Trophoblast cell (in vitro differentiated cells and primary cell): ENCODE measurements at regions not wholly inside any gene's neighbourhood (a gene's known extent, or its start where the extent isn't known, plus 50 kb on each side); places are given as distances from the start of the nearest gene placed in this dataset.

Experiments used
- DNase-seq, 2 donors: peaks; one replicate each; pipeline ENCODE4 v3.0.0-alpha.2; 2016
- H2AFZ ChIP-seq: 2 replicates; pipeline ENCODE4 v1.6.1; 2013; ENCODE audit warnings: low read length, moderate library complexity, mild to moderate bottlenecking; ENCODE audit not compliant: insufficient read depth, poor library complexity
- H2AK5ac ChIP-seq: 2 replicates; pipeline ENCODE4 v1.6.1; 2013; ENCODE audit warnings: mild to moderate bottlenecking, low read length
- H2BK120ac ChIP-seq: 2 replicates; pipeline ENCODE4 v1.6.1; 2013; ENCODE audit warnings: low read length, mild to moderate bottlenecking, moderate library complexity; ENCODE audit not compliant: insufficient read depth, poor library complexity
- H2BK12ac ChIP-seq: 2 replicates; pipeline ENCODE4 v1.6.1; 2013; ENCODE audit warnings: mild to moderate bottlenecking, low read length, moderate library complexity
- H2BK5ac ChIP-seq: 2 replicates; pipeline ENCODE4 v1.6.1; 2013; ENCODE audit warnings: low read length, low read depth, moderate library complexity, mild to moderate bottlenecking; ENCODE audit not compliant: poor library complexity
- H3K14ac ChIP-seq: 2 replicates; pipeline ENCODE4 v1.6.1; 2013; ENCODE audit warnings: mild to moderate bottlenecking, low read length
- H3K18ac ChIP-seq: 2 replicates; pipeline ENCODE4 v1.6.1; 2013; ENCODE audit warnings: mild to moderate bottlenecking, low read length
- H3K23ac ChIP-seq: 2 replicates; pipeline ENCODE4 v1.6.1; 2013; ENCODE audit warnings: low read length
- H3K27ac ChIP-seq: 2 replicates; pipeline ENCODE4 v1.5.1; 2013; ENCODE audit warnings: low read depth, mild to moderate bottlenecking, inconsistent platforms, low read length, moderate library complexity
- H3K27me3 ChIP-seq: 2 replicates; pipeline ENCODE4 v1.6.1; 2013; ENCODE audit warnings: inconsistent platforms, mild to moderate bottlenecking, low read length, moderate library complexity; ENCODE audit not compliant: insufficient read depth
- H3K36me3 ChIP-seq, 2 experiments: 1 replicate in 1 of 2; 2 replicates in 1 of 2; pipeline ENCODE4 v1.6.1; 2013; ENCODE audit warnings: low read length in 2 of 2, mild to moderate bottlenecking in 2 of 2, moderate library complexity in 1 of 2; ENCODE audit not compliant: insufficient read depth in 2 of 2, control insufficient read depth in 1 of 2
- H3K4ac ChIP-seq: 2 replicates; pipeline ENCODE4 v1.6.1; 2013; ENCODE audit warnings: low read depth, mild to moderate bottlenecking, low read length, moderate library complexity
- H3K4me1 ChIP-seq, 2 experiments: 1 replicate in 1 of 2; 2 replicates in 1 of 2; pipeline ENCODE4 v1.6.1; 2013; ENCODE audit warnings: low read length in 2 of 2, mild to moderate bottlenecking in 2 of 2, moderate library complexity in 1 of 2; ENCODE audit not compliant: insufficient read depth in 2 of 2, control insufficient read depth in 1 of 2
- H3K4me2 ChIP-seq: 2 replicates; pipeline ENCODE4 v1.6.1; 2013; ENCODE audit warnings: inconsistent platforms, mild to moderate bottlenecking, low read length, moderate library complexity
- H3K4me3 ChIP-seq: 2 replicates; pipeline ENCODE4 v1.5.1; 2013; ENCODE audit warnings: mild to moderate bottlenecking, low read depth, low read length, inconsistent platforms
- H3K79me1 ChIP-seq: one replicate; pipeline ENCODE4 v1.6.1; 2013; ENCODE audit warnings: low read length
- H3K79me2 ChIP-seq: 2 replicates; pipeline ENCODE4 v1.6.1; 2013; ENCODE audit warnings: low read length, mild to moderate bottlenecking; ENCODE audit not compliant: control insufficient read depth, insufficient read depth, poor library complexity
- H3K9ac ChIP-seq: 2 replicates; pipeline ENCODE4 v1.6.1; 2013; ENCODE audit warnings: mild to moderate bottlenecking, low read length
- H3K9me3 ChIP-seq: 2 replicates; pipeline ENCODE4 v1.6.1; 2013; ENCODE audit warnings: low read depth, mild to moderate bottlenecking, control low read depth, inconsistent platforms, low read length; ENCODE audit not compliant: insufficient read depth
- H4K12ac ChIP-seq: 2 replicates; pipeline ENCODE4 v1.6.1; 2013; ENCODE audit warnings: low read depth, mild to moderate bottlenecking, low read length, moderate library complexity
- H4K8ac ChIP-seq: 2 replicates; pipeline ENCODE4 v1.6.1; 2013; ENCODE audit warnings: low read depth, mild to moderate bottlenecking, low read length, moderate library complexity
- H4K91ac ChIP-seq: one replicate; pipeline ENCODE4 v1.6.1; 2013; ENCODE audit warnings: low read depth, mild to moderate bottlenecking, low read length, moderate library complexity
- WGBS: extraction: QIAGEN DNeasy Blood & Tissue Kit; methylation state at CpG from one replicate; pipeline ENCODE4 v1.1.7; 2013; ENCODE audit warnings: missing lambda C conversion rate; ENCODE audit not compliant: insufficient read length, insufficient coverage; ENCODE audit errors: extremely low coverage; 5-methylcytosine and 5-hydroxymethylcytosine counted together

DNA sequence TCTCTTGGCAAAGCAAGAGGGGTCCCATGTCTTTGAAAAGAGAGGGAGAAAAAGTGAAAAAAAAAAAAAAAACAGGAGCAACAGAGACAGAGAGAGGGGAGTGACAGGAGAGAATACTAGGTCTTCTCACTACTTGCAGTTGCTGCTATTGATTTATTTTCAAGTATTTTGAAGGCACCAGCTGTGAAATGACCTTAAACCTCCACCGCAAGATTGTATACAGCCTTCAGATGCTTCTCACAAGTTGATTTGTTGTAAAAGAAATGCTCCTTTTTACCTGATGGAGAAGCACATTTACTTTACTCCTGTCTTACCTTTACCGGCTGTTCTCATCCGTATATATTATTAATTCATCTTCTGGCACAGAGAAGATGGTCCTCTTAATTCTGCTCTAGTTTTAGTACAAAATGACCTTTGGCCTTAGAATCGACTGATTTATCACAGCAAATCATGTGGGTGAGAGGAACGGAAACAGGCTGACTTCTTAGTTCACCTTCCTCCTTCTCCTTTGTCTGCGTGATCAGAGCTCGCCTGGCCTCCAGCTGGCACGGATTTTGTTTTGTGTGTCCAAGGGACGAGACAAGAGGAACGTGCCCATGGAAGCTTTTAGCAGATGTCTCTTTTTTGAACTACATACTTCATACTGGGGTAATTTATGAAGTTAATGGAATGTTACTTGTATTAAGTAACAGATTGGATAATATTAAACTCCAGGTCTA lies 82.4 kb upstream of the PACRGL start:
- no peak overlapping the region for H3K9ac ChIP-seq
- no peak overlapping the region for H4K12ac ChIP-seq
- no peak overlapping the region for H3K4me2 ChIP-seq

DNA sequence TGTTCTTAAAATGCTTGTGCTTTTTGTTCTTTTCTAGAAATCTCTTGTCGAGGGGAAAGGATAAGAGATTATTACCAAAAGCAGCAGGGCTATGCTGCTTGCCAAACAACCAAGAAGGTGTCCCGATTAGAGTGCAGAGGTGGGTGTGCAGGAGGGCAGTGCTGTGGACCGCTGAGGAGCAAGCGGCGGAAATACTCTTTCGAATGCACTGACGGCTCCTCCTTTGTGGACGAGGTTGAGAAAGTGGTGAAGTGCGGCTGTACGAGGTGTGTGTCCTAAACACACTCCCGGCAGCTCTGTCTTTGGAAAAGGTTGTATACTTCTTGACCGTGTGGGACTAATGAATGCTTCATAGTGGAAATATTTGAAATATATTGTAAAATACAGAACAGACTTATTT lies 81.5 kb upstream of the PACRGL start:
- no peak overlapping the region for H3K9ac ChIP-seq
- no peak overlapping the region for H3K4me3 ChIP-seq
- no peak overlapping the region for H2AFZ ChIP-seq
- H3K27ac ChIP-seq: no peak overlapping the region
- H3K23ac ChIP-seq: no peak overlapping the region
- H4K12ac ChIP-seq: no peak overlapping the region
- no peak overlapping the region for H3K18ac ChIP-seq
- no peak overlapping the region for H2BK5ac ChIP-seq
- no peak for DNase-seq
- H2AK5ac ChIP-seq: no peak overlapping the region
- H2BK12ac ChIP-seq: no peak overlapping the region
- no peak overlapping the region for H3K4ac ChIP-seq
- no peak overlapping the region for H3K14ac ChIP-seq
- H3K79me2 ChIP-seq: no peaks in the 10 kb centered on the region
- H3K9me3 ChIP-seq: no peaks in the 10 kb centered on the region
- peaks cover 2% of the 10 kb centered on the region in 2 experiments for H3K36me3 ChIP-seq
- WGBS: no CpG with 5 or more reads among the region's 12 CpGs
- H4K91ac ChIP-seq: no peak overlapping the region
- no peak overlapping the region for H3K4me2 ChIP-seq
- H4K8ac ChIP-seq: no peak overlapping the region
- H2BK120ac ChIP-seq: no peak overlapping the region
- peaks cover 0 to 7% of the 10 kb centered on the region in 2 experiments for H3K4me1 ChIP-seq
- no peaks in the 10 kb centered on the region for H3K27me3 ChIP-seq
- no peaks in the 10 kb centered on the region for H3K79me1 ChIP-seq

More for the DNA sequence above, 82.4 kb upstream of the PACRGL start:
- H3K79me1 ChIP-seq: no peaks in the 10 kb centered on the region
- H2AK5ac ChIP-seq: no peak overlapping the region
- no peak overlapping the region for H3K4ac ChIP-seq
- H3K36me3 ChIP-seq: peaks cover 2% of the 10 kb centered on the region in 2 experiments
- no peak overlapping the region for H3K14ac ChIP-seq
- H2BK120ac ChIP-seq: no peak overlapping the region
- H2AFZ ChIP-seq: no peak overlapping the region
- H3K4me3 ChIP-seq: no peak overlapping the region
- peaks cover 0 to 7% of the 10 kb centered on the region in 2 experiments for H3K4me1 ChIP-seq
- H3K9me3 ChIP-seq: no peaks in the 10 kb centered on the region
- H2BK5ac ChIP-seq: no peak overlapping the region
- H4K8ac ChIP-seq: no peak overlapping the region
- H4K91ac ChIP-seq: no peak overlapping the region
- no peak overlapping the region for H3K27ac ChIP-seq
- H3K18ac ChIP-seq: no peak overlapping the region
- H2BK12ac ChIP-seq: no peak overlapping the region
- no CpG with 5 or more reads among the region's 10 CpGs for WGBS
- no peak overlapping the region for H3K23ac ChIP-seq
- peak in 1 of 2 donors; percentile 3 for DNase-seq
- H3K79me2 ChIP-seq: no peaks in the 10 kb centered on the region
- no peaks in the 10 kb centered on the region for H3K27me3 ChIP-seq

DNA sequence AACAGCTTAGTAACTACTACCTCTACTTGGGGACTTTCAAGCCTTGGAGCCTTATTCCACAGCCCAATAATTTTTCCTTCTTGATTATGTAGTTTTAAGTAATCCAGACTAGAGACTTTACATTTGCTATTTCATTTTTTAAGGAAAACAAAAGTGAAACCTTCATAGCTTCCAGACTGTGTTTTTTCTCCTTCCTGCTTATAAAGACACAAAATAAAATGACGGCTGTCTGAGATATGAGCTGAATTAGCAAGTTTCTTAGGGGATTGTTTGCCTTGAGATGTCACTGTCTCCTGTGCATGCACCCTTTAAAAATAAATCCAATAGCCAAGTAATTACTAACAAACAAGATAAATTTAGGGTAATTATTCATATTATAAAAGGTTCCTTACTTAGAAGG lies 78.8 kb upstream of the PACRGL start:
- Histone ChIP-seq H2AFZ (no peak overlapping the region), H3K27me3 (no peaks in the 10 kb centered on the region), H3K9me3 (no peaks in the 10 kb centered on the region), H4K91ac (no peak overlapping the region), H4K8ac (no peak overlapping the region), H3K27ac (no peak overlapping the region), H3K4me1 (no peaks in the 10 kb centered on the region), H3K14ac (no peak overlapping the region), H3K18ac (no peak overlapping the region), H4K12ac (no peak overlapping the region), H3K4ac (no peak overlapping the region), H3K4me3 (no peak overlapping the region), H3K9ac (no peak overlapping the region), H3K79me1 (no peaks in the 10 kb centered on the region), H3K23ac (no peak overlapping the region), H2BK5ac (no peak overlapping the region), H2AK5ac (no peak overlapping the region), H3K79me2 (no peaks in the 10 kb centered on the region), H3K4me2 (no peak overlapping the region), H2BK12ac (no peak overlapping the region), H2BK120ac (no peak overlapping the region), H3K36me3 (peaks cover 2% of the 10 kb centered on the region in 2 experiments)
- no peak for DNase-seq
- no CpG with 5 or more reads among the region's 1 CpG for WGBS

DNA sequence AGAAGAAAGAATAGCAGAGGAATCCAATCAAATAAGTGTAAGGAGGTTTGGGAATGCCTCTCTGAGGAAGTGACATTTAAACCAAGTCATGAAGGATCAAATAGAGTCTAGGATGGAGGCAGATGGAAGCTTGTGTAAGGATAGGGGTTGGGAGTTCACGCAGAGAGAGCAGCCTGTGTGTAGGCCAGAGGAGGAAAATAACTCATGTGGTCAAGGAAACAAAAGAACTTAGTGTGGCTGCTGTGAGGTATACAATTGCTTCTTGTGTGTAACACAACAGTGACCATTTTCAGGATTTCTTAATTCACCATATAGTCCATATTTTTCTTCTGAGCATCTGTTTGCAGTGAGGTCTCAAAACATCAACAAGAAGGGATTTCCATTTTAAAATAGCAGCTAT lies 77.6 kb upstream of the PACRGL start:
- Histone ChIP-seq H3K14ac (no peak overlapping the region), H2BK12ac (no peak overlapping the region), H4K12ac (no peak overlapping the region), H3K4ac (no peak overlapping the region), H4K91ac (no peak overlapping the region), H2AK5ac (no peak overlapping the region), H3K4me3 (no peak overlapping the region), H3K4me2 (no peak overlapping the region), H4K8ac (no peak overlapping the region), H2AFZ (no peak overlapping the region), H3K9ac (no peak overlapping the region), H3K4me1 (no peaks in the 10 kb centered on the region), H3K27me3 (no peaks in the 10 kb centered on the region), H2BK120ac (no peak overlapping the region), H3K9me3 (no peaks in the 10 kb centered on the region), H3K27ac (no peak overlapping the region), H3K79me2 (no peaks in the 10 kb centered on the region), H3K23ac (no peak overlapping the region), H3K79me1 (no peaks in the 10 kb centered on the region), H3K18ac (no peak overlapping the region), H2BK5ac (no peak overlapping the region), H3K36me3 (no peaks in the 10 kb centered on the region)
- no CpG with 5 or more reads among the region's 1 CpG for WGBS
- no peak for DNase-seq
